ENCODE measurements at regions not wholly inside any gene's neighbourhood (a gene's known extent, or its start where the extent isn't known, plus 50 kb on each side); places are given as distances from the start of the nearest gene placed in this dataset.
"Not testable (repeated sequence)": the region's sequence is repeated elsewhere in the genome, so short reads cannot be mapped to it uniquely, and the experiment has no call there.

DNA sequence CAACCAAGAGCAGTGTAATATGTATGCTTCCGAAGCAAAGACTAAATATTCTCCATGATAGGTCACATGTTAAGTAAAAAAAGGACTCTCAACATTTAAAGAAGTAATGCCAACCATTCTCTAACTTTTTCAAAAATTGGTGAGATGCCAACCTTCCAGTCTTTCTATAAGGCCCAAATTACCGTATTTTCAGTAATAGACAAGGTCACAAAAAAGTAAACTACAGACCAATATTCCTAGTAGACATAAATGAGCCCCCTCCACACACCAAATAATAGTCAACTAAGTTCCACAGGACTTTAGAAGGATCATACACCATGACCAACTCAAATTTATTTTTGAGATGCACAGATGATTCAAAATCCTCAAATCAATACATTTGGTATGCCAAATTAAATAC, 867.4 kb downstream of the TMEM121 start:
- no peak for DNase-seq (ENCODE audit: low read depth in 2 of 2)

DNA sequence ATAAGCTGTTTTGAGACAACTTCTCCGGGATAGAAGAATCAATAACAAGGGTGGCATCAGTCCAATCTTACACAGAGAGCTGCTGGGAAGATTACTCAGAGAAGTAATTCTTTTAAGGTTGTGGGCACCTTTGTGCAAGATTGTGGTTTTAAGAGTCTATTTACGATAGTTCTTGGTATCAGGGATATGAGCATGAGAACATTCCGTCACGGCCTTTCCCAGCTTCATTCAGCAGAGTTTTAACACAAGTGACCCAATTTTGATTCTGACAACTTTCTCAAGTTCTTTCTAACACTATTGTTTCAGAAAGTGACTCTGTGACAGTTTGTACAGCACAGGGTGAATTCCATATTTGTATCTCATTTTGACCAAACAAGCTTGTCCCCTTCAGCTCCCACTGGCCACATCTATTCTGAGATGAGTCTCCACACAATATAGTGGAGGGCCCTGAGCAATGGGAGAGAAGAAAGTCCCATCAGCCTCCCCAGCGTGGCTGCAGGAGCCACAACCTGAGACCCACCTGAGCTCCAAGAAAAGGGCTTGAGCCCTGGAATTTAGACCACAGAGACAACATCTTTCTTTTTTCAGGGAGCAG, 869.2 kb downstream of the TMEM121 start:
- no peak for DNase-seq (ENCODE audit: low read depth in 2 of 2)

DNA sequence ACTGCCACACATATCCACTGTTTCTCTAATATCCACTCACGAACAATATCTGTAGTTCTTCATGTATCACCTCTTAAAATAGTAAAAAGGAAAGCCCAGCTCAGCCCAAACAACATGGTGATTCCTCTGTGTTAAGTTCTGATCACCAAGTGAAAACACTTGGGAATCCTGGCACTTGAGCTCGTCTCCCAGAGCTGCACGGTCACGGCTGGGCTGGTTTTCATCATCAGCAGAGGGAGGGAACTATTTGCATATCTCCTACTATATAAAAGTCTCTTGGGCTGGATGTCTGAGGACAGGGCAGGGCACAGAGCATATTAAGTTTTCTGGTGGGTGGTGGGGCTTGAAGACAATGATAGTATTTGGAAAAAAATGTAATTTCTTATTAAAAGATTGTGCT, 870.6 kb downstream of the TMEM121 start:
- no peak for DNase-seq (ENCODE audit: low read depth in 2 of 2)

DNA sequence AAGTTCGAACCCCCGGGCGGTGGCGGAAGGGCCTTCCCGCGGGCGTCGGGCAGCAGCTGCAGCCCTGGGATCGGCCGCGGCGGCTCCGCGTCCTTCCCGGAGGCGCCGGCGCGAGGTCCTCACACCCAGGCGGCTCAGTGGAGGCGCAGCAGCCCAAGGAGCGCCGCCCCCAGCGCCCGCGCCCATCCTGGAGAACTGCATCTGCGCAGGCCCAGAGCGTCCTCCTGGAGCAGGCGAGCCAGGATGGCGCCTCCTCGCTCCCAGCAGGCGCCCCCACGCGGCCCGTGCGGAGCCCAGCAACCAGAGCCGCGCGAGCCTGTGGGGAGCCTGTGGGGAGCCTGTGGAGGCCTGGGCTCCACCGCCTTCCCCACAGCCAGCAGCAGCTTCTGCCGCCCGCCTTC, 872.5 kb downstream of the TMEM121 start:
- not testable (repeated sequence) for DNase-seq (ENCODE audit: low read depth in 2 of 2)

DNA sequence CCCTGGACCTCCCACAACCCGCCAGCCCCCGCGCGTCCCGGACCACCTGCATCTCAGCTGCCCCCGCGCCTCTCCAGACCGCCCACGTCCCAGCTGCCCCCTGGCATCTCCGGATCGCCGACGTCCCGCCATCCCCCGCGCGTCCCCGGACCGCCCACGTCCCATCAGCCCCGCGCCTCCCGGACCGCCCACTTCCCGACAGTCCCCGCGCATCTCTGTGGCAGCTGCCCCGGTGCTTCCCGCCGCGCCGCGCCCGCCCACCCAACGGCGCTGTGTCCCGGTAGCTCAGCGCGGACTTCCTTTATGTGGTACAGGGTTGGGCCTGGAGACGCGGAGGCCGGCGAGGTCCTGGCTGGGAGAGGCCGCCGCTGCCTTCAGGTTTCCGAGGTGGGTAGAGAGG, 874.9 kb downstream of the TMEM121 start:
- not testable (repeated sequence) for DNase-seq (ENCODE audit: low read depth in 2 of 2)

DNA sequence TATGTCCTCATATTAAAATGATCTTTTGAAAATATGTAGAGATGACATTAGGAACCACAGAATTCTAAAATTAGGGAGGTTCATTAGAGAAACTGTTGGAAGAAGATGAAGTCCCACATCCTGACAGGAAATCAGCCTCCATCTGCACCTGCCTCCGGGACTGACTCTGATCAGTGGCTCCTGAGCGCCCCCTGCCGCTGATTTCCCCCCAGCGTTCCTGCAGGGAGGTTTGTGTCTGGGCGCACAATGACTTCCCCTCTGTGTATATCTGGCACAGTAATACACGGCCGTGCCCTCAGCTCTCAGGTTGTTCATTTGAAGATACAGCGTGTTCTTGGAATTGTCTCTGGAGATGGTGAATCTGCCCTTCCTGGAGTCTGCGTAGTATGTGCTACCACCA, 883.8 kb downstream of the TMEM121 start:
- not testable (repeated sequence) for DNase-seq (ENCODE audit: low read depth in 2 of 2)

DNA sequence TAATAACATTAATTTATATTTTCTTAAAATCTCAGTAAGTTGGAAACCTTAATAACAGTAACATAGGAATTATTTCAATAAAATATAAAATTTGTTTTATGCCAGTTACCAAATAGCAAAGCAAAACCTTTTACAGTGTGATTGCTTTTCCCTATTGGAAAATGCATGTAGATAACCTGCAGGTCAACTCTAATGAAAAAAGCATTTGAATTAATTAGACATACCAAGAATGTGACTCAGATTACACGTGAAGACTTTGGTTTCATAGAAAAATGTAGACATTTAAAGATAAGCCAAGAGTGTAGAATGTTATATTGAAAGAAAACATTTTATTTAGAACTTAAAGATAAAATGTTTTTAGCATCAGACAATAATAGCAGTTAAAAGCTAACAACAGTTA, 888.1 kb downstream of the TMEM121 start:
- no peak for DNase-seq (ENCODE audit: low read depth in 2 of 2)

DNA sequence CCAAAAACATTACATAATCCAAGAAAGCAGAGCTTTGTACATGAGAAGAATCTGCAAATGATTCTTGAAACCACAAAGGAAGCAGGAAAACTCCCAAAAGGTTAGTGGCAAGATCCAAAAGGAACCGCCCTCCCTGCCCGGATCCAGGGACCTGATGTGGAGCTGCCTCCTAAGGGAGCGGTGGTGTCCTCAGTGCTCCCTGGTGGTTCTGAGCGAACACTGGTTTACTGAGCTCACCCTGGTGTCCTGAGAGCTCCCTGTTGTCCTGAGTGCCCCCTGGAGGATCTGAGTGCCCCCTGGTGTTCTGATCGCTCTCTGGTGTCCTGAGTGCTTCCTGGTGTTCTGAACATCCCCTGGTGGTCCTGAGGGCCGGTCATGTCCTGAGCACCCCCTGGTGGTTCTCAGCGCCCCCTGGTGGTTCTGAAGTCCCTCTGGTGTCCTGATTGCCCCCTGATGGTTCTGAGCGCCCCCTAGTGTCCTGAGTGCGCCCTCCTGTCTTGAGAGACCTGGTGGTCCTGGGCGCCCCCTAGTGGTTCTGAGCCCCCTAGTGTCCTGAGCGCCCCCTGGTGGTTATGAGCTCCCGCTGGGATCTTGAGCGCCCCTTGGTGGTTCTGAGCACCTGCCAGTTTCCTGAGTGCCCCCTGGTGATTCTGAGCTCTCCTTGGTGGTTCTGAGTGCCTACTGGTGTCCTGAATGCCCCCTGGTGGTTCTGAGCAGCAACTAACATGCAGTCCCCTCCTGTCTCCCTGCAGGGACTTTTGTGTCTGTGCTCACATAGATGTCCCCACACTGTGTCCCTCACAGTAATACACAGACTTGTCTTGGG, 891.1 kb downstream of the TMEM121 start:
- peak; percentile 39 to 55 for DNase-seq (ENCODE audit: low read depth in 2 of 2)

DNA sequence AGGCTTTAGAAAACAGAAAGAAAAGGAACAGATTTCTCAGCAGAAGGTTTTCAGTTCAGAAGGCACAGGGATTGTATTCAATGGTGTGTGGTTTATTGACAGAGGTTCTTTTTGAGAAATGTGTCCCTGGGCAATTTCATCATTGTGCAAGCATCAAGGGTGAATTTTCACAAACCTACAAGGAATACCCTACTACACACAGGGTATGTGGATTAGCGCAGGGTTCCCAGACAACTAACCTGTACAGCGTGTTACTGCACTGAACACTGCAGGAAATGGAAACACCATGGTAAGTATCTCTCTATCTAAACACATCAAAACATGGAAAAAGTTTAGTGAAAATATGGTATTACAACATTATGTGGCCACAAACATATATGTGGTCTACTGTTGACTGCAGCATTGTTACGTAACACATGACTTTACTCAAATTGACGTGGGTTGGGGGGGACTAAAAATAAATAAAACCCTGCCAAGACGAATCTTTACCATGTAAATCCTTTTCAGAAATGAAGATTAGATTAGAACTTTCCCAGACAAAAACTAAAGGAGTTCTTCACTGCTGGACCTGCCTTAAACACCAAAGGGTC, 893.1 kb downstream of the TMEM121 start:
- DNase-seq (ENCODE audit: low read depth in 2 of 2), result no peak

DNA sequence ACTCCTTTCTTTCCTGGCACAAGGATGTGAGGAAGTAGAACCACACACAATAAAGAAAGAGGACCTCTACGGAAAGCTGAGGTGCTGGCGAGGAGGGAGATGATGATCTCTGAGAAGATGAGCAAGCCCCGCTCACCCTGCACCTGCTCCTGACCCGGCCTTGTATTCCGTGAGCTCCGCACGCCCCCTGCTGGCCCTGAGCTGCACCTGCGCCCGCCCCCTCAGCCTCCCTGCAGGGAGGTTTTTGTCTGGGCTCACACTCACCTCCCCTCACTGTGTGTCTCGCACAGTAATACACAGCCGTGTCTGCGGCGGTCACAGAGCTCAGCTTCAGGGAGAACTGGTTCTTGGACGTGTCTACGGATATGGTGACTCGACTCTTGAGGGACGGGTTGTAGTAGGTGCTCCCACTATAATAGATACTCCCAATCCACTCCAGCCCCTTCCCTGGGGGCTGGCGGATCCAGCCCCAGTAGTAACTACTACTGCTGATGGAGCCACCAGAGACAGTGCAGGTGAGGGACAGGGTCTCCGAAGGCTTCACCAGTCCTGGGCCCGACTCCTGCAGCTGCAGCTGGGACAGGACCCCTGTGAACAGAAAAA, 895.1 kb downstream of the TMEM121 start:
- peak; percentile 39 to 71 for DNase-seq (ENCODE audit: low read depth in 2 of 2)

DNA sequence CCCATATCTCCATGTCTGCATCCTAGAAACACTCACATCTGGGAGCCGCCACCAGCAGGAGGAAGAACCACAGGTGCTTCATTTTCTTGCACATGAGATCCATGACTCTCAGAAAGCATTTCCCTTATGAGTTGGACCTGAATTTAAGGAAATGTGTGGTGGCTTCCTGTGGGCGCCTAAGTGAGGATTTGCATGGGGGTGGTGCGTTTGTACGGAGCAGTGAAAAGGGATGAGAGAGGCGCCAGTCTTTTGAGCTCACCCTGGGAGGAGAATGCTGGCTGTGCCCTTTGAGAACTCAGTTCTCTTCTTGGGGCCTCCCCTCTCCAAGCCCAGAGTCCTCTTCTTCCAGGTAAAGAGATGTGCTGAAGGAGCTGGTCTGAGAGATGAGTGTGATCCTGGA, 895.7 kb downstream of the TMEM121 start:
- no peak for DNase-seq (ENCODE audit: low read depth in 2 of 2)

DNA sequence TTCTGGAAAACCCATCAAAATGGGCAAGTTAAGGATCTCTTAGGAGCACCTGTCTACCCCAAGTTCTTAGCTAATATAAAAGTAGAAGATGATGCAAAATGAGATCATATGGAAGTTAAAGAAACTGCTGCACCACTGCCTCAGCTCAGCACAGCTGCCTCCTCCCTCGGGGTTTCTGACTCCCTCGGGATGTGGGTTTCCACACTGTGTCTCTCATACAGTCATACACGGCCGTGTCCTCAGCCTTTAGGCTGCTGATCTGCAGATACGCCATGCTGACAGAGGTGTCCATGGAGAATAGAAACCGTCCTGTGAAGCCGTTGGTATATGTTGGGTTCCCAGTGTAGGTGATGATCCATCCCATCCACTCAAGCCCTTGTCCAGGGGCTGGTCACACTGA, 898.8 kb downstream of the TMEM121 start:
- DNase-seq (ENCODE audit: low read depth in 2 of 2), result not testable (repeated sequence)

DNA sequence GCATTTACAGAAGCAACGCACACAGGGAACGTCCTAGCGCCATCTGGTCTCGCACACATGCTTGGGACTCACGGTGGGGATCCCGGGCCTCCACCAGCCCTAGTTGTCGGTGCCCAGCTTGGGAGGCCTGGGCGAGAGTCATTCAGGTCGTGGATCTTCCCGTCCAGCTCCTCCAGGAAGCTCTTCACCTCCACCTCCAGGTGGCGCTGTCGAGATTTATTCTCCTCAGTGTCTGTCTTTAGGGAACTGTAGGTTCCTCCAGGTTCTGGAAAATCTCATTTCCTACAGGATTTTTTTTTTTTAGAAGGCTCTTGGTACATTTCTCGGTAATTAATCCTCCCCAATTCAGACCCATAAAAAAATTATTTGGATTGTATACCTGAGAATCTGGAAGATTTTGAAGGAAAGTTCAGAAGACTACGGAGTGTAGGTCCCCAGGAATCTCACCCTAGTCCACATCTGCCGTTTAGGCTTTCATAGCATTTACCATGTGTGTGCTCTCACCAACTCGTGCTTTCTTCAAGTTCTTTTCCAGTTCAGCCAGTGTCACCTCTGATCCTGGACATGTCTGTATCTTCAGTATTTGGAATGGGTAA, 910.0 kb downstream of the TMEM121 start:
- DNase-seq (ENCODE audit: low read depth in 2 of 2), result peak; percentile 43 to 51

DNA sequence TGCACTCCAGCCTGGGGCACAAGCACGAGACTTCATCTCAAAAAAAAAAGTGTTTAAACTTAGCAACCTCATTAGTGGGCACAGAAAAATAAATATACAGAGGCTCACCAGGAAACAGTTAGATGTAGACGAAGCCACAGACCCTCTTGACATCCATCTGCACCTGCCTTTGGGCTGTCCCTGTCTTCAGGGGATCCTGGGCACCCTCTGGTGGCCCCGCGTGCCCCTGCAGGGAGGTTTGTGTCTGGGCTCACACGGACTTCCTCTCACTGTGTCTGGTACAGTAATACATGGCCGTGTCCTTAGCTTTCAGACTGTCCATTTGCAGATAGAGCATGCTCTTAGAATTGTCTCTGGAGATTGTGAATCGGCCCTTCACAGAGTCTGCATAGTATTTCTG, 916.5 kb downstream of the TMEM121 start:
- DNase-seq (ENCODE audit: low read depth in 2 of 2), result no peak

DNA sequence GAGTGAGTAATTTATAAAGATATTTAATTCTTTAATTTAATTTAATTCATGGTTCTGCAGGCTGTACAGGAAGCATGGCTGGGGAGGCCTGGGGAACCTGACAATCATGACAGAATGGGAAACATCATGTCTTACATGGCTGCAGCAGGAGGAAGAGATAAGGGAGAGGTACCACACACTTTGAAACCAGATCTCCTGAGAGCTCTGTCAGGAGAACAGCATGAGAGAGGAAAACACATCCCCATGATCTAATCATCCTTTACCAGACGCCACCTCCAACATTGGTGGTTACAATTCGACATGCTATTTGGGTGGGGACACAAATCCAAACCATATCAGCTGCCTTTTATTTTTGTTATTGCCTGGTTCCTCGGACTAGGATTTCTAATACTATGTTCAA, 928.6 kb downstream of the TMEM121 start:
- no peak for DNase-seq (ENCODE audit: low read depth in 2 of 2)

DNA sequence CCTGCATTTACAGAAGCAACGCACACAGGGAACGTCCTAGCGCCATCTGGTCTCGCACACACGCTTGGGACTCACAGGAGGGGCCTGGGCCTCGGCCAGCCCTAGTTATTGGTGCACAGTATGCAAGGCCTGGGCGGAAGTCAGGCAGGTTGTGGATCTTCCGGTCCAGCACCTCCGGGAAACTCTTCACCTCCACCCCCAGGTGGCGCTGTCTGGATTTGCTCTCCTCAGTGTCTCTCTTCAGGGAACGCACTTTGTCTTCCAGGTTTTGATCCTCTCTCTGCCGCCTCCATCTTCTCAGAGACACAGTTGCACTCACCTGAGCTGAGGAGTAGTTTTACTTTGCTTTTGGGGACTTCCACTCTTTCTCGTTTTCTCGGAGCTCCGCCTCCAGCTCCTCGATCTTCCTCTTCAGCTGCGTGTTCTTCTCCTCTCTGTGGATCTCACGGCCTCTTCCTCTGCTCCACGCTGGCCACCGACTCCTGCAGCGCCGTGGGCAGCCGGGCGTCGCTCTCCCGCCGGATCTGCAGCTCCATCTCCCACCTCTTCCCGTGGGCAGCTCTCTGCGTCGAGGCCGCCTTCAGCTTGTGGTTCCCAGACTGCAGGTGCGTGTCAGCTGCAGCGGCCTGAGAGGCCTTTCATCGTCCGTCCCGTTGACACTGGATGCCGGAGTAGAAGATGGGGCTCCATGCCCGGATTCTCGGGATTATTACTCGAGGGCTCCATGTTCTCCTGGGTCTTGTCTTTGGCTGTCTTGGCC, 933.8 kb downstream of the TMEM121 start:
- DNase-seq (ENCODE audit: low read depth in 2 of 2), result peak; percentile 13 to 41

DNA sequence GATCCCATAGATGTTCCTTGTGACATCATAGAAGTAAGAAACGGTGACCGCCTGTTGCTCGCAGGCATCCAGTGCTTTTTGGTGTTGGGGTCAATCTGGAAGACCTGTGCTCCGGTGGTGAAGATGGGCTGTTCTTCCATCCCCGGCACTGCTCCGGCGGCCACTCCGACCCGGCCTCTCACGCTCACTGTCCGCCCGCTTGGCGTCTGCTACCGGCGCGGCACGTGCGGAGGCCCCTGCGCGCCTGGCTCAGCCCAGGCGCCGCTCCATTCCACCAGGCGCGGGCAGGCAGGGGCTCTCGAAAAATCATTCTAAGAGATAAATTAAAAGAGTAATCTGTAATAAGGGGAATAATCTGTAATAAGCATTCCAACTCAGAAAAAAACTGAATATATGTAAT, 934.5 kb downstream of the TMEM121 start:
- DNase-seq (ENCODE audit: low read depth in 2 of 2), result no peak

DNA sequence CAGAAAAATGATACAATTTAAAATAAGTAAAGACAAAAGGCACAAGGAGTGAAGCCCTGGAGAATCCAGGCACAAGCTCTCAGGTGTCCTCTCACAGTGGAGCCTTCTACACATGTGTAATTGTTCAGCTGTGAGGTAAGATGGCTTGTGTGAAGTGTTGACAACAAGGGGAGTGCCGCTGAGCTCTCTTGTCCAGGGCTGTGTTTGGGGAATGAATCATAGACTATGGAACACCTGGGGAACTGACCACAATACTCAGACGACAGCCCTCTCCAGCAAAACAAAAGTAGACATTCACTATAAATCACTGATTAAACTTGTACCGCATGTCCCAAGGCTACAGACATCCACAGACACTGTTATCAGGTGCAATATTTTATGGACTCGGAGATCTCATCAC, 940.1 kb downstream of the TMEM121 start:
- not testable (repeated sequence) for DNase-seq (ENCODE audit: low read depth in 2 of 2)

DNA sequence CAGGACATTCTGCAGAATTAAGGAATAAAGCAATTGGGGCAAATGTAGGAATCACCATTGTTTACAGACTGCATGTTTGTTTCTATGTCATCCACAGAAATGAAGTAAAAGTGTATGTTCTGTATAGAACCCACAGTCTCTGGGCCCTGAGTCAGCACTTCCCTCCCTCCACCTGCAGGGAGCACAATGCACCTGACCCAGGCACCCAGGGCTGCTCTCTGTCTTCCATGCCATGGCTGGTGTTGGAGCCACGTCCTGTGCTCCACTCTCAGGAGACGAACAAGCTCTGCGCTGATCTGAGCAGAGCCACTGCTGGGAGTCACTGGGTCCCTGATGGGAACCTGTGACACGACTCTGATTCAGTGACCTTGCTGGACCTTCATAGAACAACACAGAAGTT, 942.5 kb downstream of the TMEM121 start:
- not testable (repeated sequence) for DNase-seq (ENCODE audit: low read depth in 2 of 2)

DNA sequence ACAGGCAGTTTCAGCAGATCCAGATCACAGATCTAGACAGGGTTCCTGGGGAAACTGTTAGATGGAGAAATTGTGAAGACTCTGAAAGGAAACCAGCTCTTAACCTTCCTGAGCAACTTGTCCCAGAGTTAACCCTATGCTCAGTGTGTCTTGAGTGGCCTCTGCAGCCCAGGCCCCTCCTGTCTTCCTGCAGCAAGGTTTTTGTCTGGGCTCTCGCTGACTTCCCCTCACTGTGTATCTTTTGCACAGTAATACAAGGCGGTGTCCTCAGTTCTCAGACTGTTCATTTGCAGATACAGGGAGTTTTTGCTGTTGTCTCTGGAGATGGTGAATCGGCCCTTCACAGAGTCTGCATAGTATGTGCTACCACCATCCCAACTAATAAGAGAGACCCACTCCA, 943.6 kb downstream of the TMEM121 start:
- not testable (repeated sequence) for DNase-seq (ENCODE audit: low read depth in 2 of 2)

DNA sequence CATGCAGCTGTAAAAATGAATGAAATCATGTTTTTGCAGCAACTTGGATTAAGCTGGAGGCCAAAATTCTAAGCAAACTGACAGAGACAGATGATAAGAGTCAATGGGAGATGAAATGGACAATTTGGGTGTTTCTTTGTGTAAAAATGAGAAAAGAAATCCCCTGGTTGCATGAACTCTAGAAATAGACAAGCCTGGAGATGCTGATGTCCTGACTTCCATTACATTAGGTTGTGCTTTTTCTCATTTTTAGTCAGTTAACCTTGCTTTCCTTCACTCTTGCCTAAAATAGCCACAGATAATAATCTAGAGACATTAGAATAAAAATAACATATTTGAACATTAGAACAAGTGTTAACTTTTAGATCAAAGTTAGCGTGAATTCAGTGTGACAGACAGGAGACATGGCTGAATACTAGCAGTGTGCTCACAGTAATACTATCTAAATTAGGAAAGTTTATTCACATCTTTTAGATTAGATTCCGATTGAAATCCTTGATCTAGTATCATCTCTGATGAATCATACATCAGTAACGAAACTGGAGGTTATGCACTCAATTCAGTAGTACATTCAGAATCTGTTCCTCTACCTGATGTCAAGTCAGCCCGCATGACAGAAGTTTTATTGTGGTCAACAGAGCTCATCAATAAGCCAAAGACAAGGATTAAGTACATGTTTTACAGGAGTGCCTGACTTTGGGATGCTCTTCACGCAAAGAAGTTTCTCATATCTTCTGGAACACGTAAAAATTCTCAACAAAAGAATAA, 948.1 kb downstream of the TMEM121 start:
- DNase-seq (ENCODE audit: low read depth in 2 of 2), result not testable (repeated sequence)

Data from stimulated activated CD8-positive, alpha-beta memory T cell treated with anti-CD3 and anti-CD28 coated beads, Interleukin-7, amount 100 ng/mL, for 1 hour (primary cell).